WTC11 (cell line): ENCODE measurements at regions not wholly inside any gene's neighbourhood (a gene's known extent, or its start where the extent isn't known, plus 50 kb on each side); places are given as distances from the start of the nearest gene placed in this dataset.

Experiments
- CREB1 ChIP-seq: sonication (generic); formaldehyde crosslinking; IDR thresholded peaks from 2 replicates; pipeline ENCODE4 v1.8.0; 2023; ENCODE audit warnings: mild to moderate bottlenecking, missing genetic modification reagents
- ZNF416 ChIP-seq: fragments of 250-450 bp; sonication (Bioruptor Pico); IDR thresholded peaks from 2 replicates; pipeline ENCODE4 v1.9.0; 2021; ENCODE audit warnings: mild to moderate bottlenecking, inconsistent platforms
- TF ChIP-seq, protein P1 (sequence below): sonication (generic); formaldehyde crosslinking; IDR thresholded peaks from 2 replicates; pipeline ENCODE4 v1.8.1; 2023; ENCODE audit warnings: mild to moderate bottlenecking, missing genetic modification reagents, moderate library complexity
- TF ChIP-seq, protein P2 (sequence below): fragments of 200-600 bp; IDR thresholded peaks from 2 replicates; pipeline ENCODE4 v1.8.0; 2022; ENCODE audit warnings: antibody characterized with exemption
- TF ChIP-seq, protein P3 (sequence below): sonication (generic); formaldehyde crosslinking; IDR thresholded peaks from 2 replicates; pipeline ENCODE4 v1.8.1; 2023; ENCODE audit warnings: mild to moderate bottlenecking, missing genetic modification reagents, borderline replicate concordance

DNA sequence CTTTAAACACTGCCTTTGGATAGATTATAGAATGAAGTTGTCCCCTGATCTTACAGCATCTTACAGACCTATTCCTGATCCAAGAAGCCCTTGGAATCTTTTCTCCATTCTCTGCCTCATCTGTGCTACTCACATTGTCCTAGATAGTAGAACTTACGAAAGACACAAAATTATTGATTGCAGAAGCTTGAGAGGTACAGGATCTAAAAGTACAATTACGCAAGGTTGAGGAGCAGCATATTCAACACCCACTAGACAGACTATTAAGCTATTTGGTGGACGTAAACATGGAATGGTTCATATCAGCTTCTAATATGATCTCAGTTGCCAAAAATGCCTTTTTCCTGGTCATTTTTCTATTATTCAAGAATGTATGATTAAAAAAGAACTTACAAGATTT, 90.5 kb upstream of the SEM1 start:
- TF ChIP-seq, protein P1, sequence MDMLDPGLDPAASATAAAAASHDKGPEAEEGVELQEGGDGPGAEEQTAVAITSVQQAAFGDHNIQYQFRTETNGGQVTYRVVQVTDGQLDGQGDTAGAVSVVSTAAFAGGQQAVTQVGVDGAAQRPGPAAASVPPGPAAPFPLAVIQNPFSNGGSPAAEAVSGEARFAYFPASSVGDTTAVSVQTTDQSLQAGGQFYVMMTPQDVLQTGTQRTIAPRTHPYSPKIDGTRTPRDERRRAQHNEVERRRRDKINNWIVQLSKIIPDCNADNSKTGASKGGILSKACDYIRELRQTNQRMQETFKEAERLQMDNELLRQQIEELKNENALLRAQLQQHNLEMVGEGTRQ (CRISPR knock-in tag) = no peak
- TF ChIP-seq, protein P2, sequence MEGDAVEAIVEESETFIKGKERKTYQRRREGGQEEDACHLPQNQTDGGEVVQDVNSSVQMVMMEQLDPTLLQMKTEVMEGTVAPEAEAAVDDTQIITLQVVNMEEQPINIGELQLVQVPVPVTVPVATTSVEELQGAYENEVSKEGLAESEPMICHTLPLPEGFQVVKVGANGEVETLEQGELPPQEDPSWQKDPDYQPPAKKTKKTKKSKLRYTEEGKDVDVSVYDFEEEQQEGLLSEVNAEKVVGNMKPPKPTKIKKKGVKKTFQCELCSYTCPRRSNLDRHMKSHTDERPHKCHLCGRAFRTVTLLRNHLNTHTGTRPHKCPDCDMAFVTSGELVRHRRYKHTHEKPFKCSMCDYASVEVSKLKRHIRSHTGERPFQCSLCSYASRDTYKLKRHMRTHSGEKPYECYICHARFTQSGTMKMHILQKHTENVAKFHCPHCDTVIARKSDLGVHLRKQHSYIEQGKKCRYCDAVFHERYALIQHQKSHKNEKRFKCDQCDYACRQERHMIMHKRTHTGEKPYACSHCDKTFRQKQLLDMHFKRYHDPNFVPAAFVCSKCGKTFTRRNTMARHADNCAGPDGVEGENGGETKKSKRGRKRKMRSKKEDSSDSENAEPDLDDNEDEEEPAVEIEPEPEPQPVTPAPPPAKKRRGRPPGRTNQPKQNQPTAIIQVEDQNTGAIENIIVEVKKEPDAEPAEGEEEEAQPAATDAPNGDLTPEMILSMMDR = no peak
- TF ChIP-seq ZNF416 (CRISPR knock-in tag) = no peak
- TF ChIP-seq, protein P3, sequence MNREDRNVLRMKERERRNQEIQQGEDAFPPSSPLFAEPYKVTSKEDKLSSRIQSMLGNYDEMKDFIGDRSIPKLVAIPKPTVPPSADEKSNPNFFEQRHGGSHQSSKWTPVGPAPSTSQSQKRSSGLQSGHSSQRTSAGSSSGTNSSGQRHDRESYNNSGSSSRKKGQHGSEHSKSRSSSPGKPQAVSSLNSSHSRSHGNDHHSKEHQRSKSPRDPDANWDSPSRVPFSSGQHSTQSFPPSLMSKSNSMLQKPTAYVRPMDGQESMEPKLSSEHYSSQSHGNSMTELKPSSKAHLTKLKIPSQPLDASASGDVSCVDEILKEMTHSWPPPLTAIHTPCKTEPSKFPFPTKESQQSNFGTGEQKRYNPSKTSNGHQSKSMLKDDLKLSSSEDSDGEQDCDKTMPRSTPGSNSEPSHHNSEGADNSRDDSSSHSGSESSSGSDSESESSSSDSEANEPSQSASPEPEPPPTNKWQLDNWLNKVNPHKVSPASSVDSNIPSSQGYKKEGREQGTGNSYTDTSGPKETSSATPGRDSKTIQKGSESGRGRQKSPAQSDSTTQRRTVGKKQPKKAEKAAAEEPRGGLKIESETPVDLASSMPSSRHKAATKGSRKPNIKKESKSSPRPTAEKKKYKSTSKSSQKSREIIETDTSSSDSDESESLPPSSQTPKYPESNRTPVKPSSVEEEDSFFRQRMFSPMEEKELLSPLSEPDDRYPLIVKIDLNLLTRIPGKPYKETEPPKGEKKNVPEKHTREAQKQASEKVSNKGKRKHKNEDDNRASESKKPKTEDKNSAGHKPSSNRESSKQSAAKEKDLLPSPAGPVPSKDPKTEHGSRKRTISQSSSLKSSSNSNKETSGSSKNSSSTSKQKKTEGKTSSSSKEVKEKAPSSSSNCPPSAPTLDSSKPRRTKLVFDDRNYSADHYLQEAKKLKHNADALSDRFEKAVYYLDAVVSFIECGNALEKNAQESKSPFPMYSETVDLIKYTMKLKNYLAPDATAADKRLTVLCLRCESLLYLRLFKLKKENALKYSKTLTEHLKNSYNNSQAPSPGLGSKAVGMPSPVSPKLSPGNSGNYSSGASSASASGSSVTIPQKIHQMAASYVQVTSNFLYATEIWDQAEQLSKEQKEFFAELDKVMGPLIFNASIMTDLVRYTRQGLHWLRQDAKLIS (CRISPR knock-in tag) = no peak
- no peak for TF ChIP-seq CREB1 (CRISPR knock-in tag)
